Activated naive CD4-positive, alpha-beta T cell (primary cell): ENCODE measurements at regions not wholly inside any gene's neighbourhood (a gene's known extent, or its start where the extent isn't known, plus 50 kb on each side); places are given as distances from the start of the nearest gene placed in this dataset.
"Not testable (repeated sequence)": the region's sequence is repeated elsewhere in the genome, so short reads cannot be mapped to it uniquely, and the experiment has no call there.

ENCODE experiments used
- DNase-seq, 4 experiments: peaks; one replicate each; lab custom pipeline; 2025; lab: John Stamatoyannopoulos, UW

GRCh38 chr7:12004581-12004980 lies 172.6 kb upstream of the THSD7A start:
- no peak for DNase-seq

- no peak for DNase-seq
Measured at GRCh38 chr7:12007576-12007975, 175.6 kb upstream of the THSD7A start.

- DNase-seq = no peak
Measured at GRCh38 chr7:12013983-12014382, 182.0 kb upstream of the THSD7A start.

GRCh38 chr7:12016439-12016838 lies 184.4 kb upstream of the THSD7A start:
- DNase-seq = no peak

GRCh38 chr7:12017046-12017445 lies 185.0 kb upstream of the THSD7A start:
- DNase-seq = no peak

GRCh38 chr7:12022011-12022410 lies 189.1 kb upstream of the TMEM106B start:
- DNase-seq = not testable (repeated sequence)

GRCh38 chr7:12025246-12025645 lies 185.8 kb upstream of the TMEM106B start:
- DNase-seq = no peak

GRCh38 chr7:12028508-12028907 lies 182.6 kb upstream of the TMEM106B start:
- no peak for DNase-seq

- DNase-seq = no peak
Measured at GRCh38 chr7:12030116-12030515, 181.0 kb upstream of the TMEM106B start.

GRCh38 chr7:12031186-12031585 lies 179.9 kb upstream of the TMEM106B start:
- no peak for DNase-seq

- DNase-seq = no peak
Measured at GRCh38 chr7:12031638-12032037, 179.5 kb upstream of the TMEM106B start.

GRCh38 chr7:12032146-12032545 lies 178.9 kb upstream of the TMEM106B start:
- no peak for DNase-seq

- DNase-seq = not testable (repeated sequence)
Measured at GRCh38 chr7:12043457-12043856, 167.6 kb upstream of the TMEM106B start.

- DNase-seq = no peak
Measured at GRCh38 chr7:12052211-12052610, 158.9 kb upstream of the TMEM106B start.

GRCh38 chr7:12053561-12053960 lies 157.5 kb upstream of the TMEM106B start:
- no peak for DNase-seq

GRCh38 chr7:12054830-12055229 lies 156.3 kb upstream of the TMEM106B start:
- DNase-seq = no peak

GRCh38 chr7:12056381-12056780 lies 154.7 kb upstream of the TMEM106B start:
- no peak for DNase-seq

- DNase-seq = no peak
Measured at GRCh38 chr7:12056977-12057376, 154.1 kb upstream of the TMEM106B start.

GRCh38 chr7:12062062-12062461 lies 149.0 kb upstream of the TMEM106B start:
- DNase-seq = no peak

GRCh38 chr7:12064586-12065127 lies 146.4 kb upstream of the TMEM106B start:
- DNase-seq = no peak

- no peak for DNase-seq
Measured at GRCh38 chr7:12066004-12066403, 145.1 kb upstream of the TMEM106B start.

- DNase-seq = no peak
Measured at GRCh38 chr7:12066521-12066920, 144.6 kb upstream of the TMEM106B start.

GRCh38 chr7:12067156-12067831 lies 143.8 kb upstream of the TMEM106B start:
- peak in 3 of 4 experiments; percentile 10 to 25 (median 24) for DNase-seq

GRCh38 chr7:12069757-12070156 lies 141.3 kb upstream of the TMEM106B start:
- no peak for DNase-seq
